Duodenal mucosa (tissue), 2 donors: ENCODE measurements at regions not wholly inside any gene's neighbourhood (a gene's known extent, or its start where the extent isn't known, plus 50 kb on each side); places are given as distances from the start of the nearest gene placed in this dataset.

Source experiments
- H3K27ac ChIP-seq: one replicate; pipeline ENCODE4 v1.7.0; 2013; ENCODE audit warnings: low read depth, low read length
- H3K27me3 ChIP-seq, 2 donors: one replicate each; pipeline ENCODE4 v1.7.0; 2013; ENCODE audit warnings: low read length in 2 of 2, control low read depth in 1 of 2; ENCODE audit not compliant: insufficient read depth in 2 of 2, control insufficient read depth in 1 of 2
- H3K36me3 ChIP-seq, 2 donors: one replicate each; pipeline ENCODE4 v1.7.0; 2013; ENCODE audit warnings: low read length in 2 of 2, control low read depth in 1 of 2; ENCODE audit not compliant: insufficient read depth in 2 of 2, control insufficient read depth in 1 of 2
- H3K4me1 ChIP-seq, 2 donors: one replicate each; pipeline ENCODE4 v1.7.0; 2013; ENCODE audit warnings: low read length in 2 of 2, control low read depth in 1 of 2; ENCODE audit not compliant: insufficient read depth in 2 of 2, control insufficient read depth in 1 of 2
- H3K4me3 ChIP-seq, 2 donors: one replicate each; pipeline ENCODE4 v1.7.0; 2013; ENCODE audit warnings: low read length in 2 of 2, low read depth in 1 of 2
- H3K9ac ChIP-seq, 2 donors: one replicate each; pipeline ENCODE4 v1.7.0; 2013; ENCODE audit warnings: low read length in 2 of 2, low read depth in 1 of 2
- H3K9me3 ChIP-seq, 2 donors: one replicate each; pipeline ENCODE4 v1.7.0; 2013; ENCODE audit warnings: low read length in 2 of 2, control low read depth in 1 of 2; ENCODE audit not compliant: control insufficient read depth in 1 of 2

- H3K4me1 ChIP-seq, result no peaks in the 10 kb centered on the region
- no peak overlapping the region for H3K4me3 ChIP-seq
- H3K36me3 ChIP-seq, result no peaks in the 10 kb centered on the region
- no peaks in the 10 kb centered on the region for H3K27me3 ChIP-seq
- no peak overlapping the region for H3K27ac ChIP-seq
- no peak overlapping the region for H3K9ac ChIP-seq
- H3K9me3 ChIP-seq, result no peaks in the 10 kb centered on the region
Measured at GRCh38 chr10:10346390-10347150, 671.1 kb upstream of the CELF2 start.

- H3K4me3 ChIP-seq, result no peak overlapping the region
- no peaks in the 10 kb centered on the region for H3K36me3 ChIP-seq
- H3K9me3 ChIP-seq, result no peaks in the 10 kb centered on the region
- no peak overlapping the region for H3K27ac ChIP-seq
- H3K9ac ChIP-seq, result no peak overlapping the region
- no peaks in the 10 kb centered on the region for H3K27me3 ChIP-seq
- no peaks in the 10 kb centered on the region for H3K4me1 ChIP-seq
Measured at GRCh38 chr10:10350050-10350449, 667.6 kb upstream of the CELF2 start.

GRCh38 chr10:10351451-10351850 is 666.2 kb upstream of the CELF2 start:
- Histone ChIP-seq H3K4me3 (no peak overlapping the region), H3K36me3 (no peaks in the 10 kb centered on the region), H3K9ac (no peak overlapping the region), H3K27ac (no peak overlapping the region), H3K27me3 (no peaks in the 10 kb centered on the region), H3K4me1 (no peaks in the 10 kb centered on the region), H3K9me3 (no peaks in the 10 kb centered on the region)

DNA sequence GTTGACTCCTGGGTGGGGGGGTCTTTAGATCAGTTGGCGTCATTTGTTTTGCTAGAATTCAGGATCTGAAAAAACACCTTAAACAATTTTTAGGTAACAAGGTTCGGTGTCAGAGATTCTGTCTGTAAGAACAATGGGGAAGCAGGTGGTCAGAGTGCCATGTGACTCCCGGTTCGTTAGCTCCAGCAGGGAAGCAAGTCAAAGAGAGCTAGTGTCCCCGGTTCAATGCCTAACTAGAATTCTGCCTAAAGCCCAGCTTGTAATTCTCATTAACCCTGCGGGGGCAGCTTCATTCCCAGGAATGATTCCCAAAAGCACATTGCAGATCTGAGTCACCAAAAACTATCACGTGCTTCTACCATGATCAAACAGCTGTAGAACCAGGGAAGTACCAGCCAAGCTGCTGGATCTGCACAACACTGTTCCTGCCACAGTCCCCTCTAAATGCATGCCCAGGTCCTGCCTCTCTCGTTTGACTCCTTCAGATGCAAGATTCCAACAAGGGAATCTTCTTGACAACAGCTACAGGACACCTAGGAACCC is 664.3 kb upstream of the CELF2 start:
- no peak overlapping the region for H3K4me3 ChIP-seq
- no peaks in the 10 kb centered on the region for H3K36me3 ChIP-seq
- H3K9ac ChIP-seq, result no peak overlapping the region
- H3K27me3 ChIP-seq, result no peaks in the 10 kb centered on the region
- no peak overlapping the region for H3K27ac ChIP-seq
- no peaks in the 10 kb centered on the region for H3K4me1 ChIP-seq
- H3K9me3 ChIP-seq, result no peaks in the 10 kb centered on the region

- Histone ChIP-seq H3K36me3 (no peaks in the 10 kb centered on the region), H3K27ac (no peak overlapping the region), H3K9me3 (no peaks in the 10 kb centered on the region), H3K4me3 (no peak overlapping the region), H3K4me1 (no peaks in the 10 kb centered on the region), H3K9ac (no peak overlapping the region), H3K27me3 (no peaks in the 10 kb centered on the region)
Measured at GRCh38 chr10:10359263-10359662, 658.4 kb upstream of the CELF2 start.

DNA sequence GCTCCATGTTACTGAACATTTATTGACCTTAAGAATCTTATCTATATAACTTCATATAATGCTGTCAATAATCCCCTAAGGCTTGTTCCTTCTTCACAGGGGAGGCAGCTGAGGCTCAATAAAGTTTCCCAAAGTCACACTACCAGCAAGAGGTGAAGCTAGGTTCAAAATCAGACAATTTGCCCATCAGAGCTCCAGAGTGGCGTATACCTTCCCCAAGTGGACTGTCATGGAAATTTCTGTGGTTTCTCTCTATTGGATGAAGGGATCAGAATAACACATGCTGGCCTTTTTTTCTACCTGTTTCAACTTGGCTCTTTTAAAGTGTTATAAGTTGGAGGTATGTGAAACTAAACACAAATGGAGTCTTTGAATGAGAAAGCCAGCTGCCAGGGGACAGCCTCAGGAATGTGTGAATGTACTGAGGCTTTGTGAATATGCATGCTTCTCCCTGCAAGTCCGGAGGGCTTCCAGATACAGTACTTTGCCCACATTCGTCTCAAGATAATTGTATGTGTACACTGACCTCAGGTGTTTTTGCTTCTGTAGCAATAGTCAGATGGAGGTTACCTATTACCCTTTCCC is 656.3 kb upstream of the CELF2 start:
- H3K9ac ChIP-seq, result no peak overlapping the region
- no peak overlapping the region for H3K4me3 ChIP-seq
- H3K27ac ChIP-seq, result no peak overlapping the region
- H3K4me1 ChIP-seq, result no peaks in the 10 kb centered on the region
- H3K27me3 ChIP-seq, result no peaks in the 10 kb centered on the region
- H3K36me3 ChIP-seq, result no peaks in the 10 kb centered on the region
- no peaks in the 10 kb centered on the region for H3K9me3 ChIP-seq

GRCh38 chr10:10362800-10363199 is 654.9 kb upstream of the CELF2 start:
- Histone ChIP-seq H3K4me3 (no peak overlapping the region), H3K9ac (no peak overlapping the region), H3K27me3 (no peaks in the 10 kb centered on the region), H3K27ac (no peak overlapping the region), H3K36me3 (no peaks in the 10 kb centered on the region), H3K4me1 (no peaks in the 10 kb centered on the region), H3K9me3 (no peaks in the 10 kb centered on the region)

- Histone ChIP-seq H3K27ac (no peak overlapping the region), H3K4me3 (no peak overlapping the region), H3K36me3 (no peaks in the 10 kb centered on the region), H3K4me1 (no peaks in the 10 kb centered on the region), H3K27me3 (no peaks in the 10 kb centered on the region), H3K9ac (no peak overlapping the region), H3K9me3 (no peaks in the 10 kb centered on the region)
Measured at GRCh38 chr10:10363217-10363616, 654.5 kb upstream of the CELF2 start.

DNA sequence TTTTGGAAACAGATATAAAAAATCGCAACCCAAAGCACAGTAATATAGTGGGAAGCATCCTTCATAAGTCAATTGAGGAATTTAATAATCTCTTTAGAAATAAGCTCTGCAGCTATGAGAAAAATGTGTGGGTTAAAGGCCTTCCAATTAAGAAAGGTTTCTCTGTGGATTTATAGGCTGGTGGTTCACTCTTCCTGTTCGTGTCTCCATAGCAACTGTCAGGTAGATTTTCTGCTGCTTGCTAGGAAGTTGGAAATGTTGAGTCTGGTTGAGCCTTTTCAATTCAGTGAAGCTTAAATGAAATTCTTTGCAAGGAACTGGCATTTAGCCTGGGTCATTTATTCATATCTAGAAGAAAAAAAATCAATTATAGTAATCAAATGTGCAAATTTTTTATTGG is 652.8 kb upstream of the CELF2 start:
- Histone ChIP-seq H3K27ac (no peak overlapping the region), H3K36me3 (no peaks in the 10 kb centered on the region), H3K4me1 (no peaks in the 10 kb centered on the region), H3K9ac (no peak overlapping the region), H3K9me3 (no peaks in the 10 kb centered on the region), H3K4me3 (no peak overlapping the region), H3K27me3 (no peaks in the 10 kb centered on the region)

GRCh38 chr10:10365676-10366075 is 652.0 kb upstream of the CELF2 start:
- Histone ChIP-seq H3K27ac (no peak overlapping the region), H3K4me1 (no peaks in the 10 kb centered on the region), H3K9ac (no peak overlapping the region), H3K27me3 (no peaks in the 10 kb centered on the region), H3K36me3 (no peaks in the 10 kb centered on the region), H3K9me3 (no peaks in the 10 kb centered on the region), H3K4me3 (no peak overlapping the region)
